GM12865 (cell line): ENCODE measurements at regions not wholly inside any gene's neighbourhood (a gene's known extent, or its start where the extent isn't known, plus 50 kb on each side); places are given as distances from the start of the nearest gene placed in this dataset.

Experiments
- DNase-seq: peaks from one replicate; pipeline ENCODE4 v3.0.0; 2010; ENCODE audit warnings: low read depth
- H3K4me3 ChIP-seq: 2 replicates; pipeline ENCODE4 v1.5.1; 2011; ENCODE audit warnings: mild to moderate bottlenecking, low read depth, low read length, control low read depth
- TF ChIP-seq, protein P1 (sequence below): IDR thresholded peaks from 2 replicates; pipeline ENCODE4 v1.5.1; 2011; ENCODE audit warnings: low read length, control low read depth, low read depth, inconsistent platforms; ENCODE audit not compliant: insufficient read depth; ENCODE audit errors: missing control alignments

GRCh38 chr13:55073000-55073399 is 2044.4 kb downstream of the OLFM4 start:
- no peak for DNase-seq
- no peak overlapping the region for H3K4me3 ChIP-seq
- TF ChIP-seq, protein P1, sequence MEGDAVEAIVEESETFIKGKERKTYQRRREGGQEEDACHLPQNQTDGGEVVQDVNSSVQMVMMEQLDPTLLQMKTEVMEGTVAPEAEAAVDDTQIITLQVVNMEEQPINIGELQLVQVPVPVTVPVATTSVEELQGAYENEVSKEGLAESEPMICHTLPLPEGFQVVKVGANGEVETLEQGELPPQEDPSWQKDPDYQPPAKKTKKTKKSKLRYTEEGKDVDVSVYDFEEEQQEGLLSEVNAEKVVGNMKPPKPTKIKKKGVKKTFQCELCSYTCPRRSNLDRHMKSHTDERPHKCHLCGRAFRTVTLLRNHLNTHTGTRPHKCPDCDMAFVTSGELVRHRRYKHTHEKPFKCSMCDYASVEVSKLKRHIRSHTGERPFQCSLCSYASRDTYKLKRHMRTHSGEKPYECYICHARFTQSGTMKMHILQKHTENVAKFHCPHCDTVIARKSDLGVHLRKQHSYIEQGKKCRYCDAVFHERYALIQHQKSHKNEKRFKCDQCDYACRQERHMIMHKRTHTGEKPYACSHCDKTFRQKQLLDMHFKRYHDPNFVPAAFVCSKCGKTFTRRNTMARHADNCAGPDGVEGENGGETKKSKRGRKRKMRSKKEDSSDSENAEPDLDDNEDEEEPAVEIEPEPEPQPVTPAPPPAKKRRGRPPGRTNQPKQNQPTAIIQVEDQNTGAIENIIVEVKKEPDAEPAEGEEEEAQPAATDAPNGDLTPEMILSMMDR, result no peak

GRCh38 chr13:55084630-55085029 is 2056.0 kb downstream of the OLFM4 start:
- no peak overlapping the region for H3K4me3 ChIP-seq
- no peak for DNase-seq
- TF ChIP-seq, protein P1, result no peak

GRCh38 chr13:55087085-55087484 is 2053.6 kb upstream of the PRR20A start:
- no peak overlapping the region for H3K4me3 ChIP-seq
- TF ChIP-seq, protein P1, result no peak
- no peak for DNase-seq

DNA sequence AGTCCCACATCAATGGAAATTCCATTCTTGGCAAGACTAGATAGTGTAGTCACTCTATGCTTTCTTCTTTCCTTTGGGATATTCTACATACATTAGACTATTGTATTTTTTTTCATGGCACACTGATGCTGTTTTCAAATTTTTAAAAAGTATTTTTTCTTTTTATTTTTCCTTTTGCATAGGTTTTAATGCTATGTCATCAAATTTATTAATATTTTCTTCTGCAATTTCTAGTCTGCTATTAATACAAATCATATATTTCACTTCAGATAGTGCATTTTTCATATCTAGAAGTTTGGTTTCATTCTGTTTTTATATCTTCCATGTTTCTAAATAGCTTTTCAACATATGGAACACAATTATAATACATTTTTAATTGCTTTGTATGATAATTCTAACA is 2050.1 kb upstream of the PRR20A start:
- H3K4me3 ChIP-seq, result no peak overlapping the region
- no peak for DNase-seq
- TF ChIP-seq, protein P1, result no peak

- H3K4me3 ChIP-seq, result no peak overlapping the region
- no peak for DNase-seq
Observed at GRCh38 chr13:55091172-55091571, 2049.5 kb upstream of the PRR20A start.

GRCh38 chr13:55106509-55106908 is 2034.2 kb upstream of the PRR20A start:
- TF ChIP-seq, protein P1, result no peak
- H3K4me3 ChIP-seq, result no peak overlapping the region
- no peak for DNase-seq

More at GRCh38 chr13:55091172-55091571, 2049.5 kb upstream of the PRR20A start:
- TF ChIP-seq, protein P1, result no peak

DNA sequence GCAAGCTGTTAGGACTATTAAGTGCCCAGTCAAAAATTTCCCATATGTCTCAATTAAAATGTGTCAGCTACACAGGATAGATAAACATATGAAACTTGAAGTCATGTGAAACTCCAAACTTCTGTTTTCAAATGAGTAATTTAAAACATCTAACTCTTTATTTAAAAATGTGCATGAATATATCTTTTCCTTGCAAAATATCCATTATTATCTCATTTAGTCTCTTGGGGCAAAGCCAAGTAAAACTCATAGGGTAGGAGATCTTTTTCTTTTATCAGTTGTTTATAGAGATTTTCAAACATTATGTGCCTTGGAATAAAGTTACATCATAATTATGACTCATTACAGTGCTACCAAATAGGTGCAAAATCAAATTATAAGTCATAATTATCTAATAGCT is 2020.1 kb upstream of the PRR20A start:
- TF ChIP-seq, protein P1, result no peak
- H3K4me3 ChIP-seq, result no peak overlapping the region

More for the DNA sequence above, 2020.1 kb upstream of the PRR20A start:
- no peak for DNase-seq
